ENCODE measurements at regions not wholly inside any gene's neighbourhood (a gene's known extent, or its start where the extent isn't known, plus 50 kb on each side); places are given as distances from the start of the nearest gene placed in this dataset.
"Not testable (repeated sequence)": the region's sequence is repeated elsewhere in the genome, so short reads cannot be mapped to it uniquely, and the experiment has no call there.

DNA sequence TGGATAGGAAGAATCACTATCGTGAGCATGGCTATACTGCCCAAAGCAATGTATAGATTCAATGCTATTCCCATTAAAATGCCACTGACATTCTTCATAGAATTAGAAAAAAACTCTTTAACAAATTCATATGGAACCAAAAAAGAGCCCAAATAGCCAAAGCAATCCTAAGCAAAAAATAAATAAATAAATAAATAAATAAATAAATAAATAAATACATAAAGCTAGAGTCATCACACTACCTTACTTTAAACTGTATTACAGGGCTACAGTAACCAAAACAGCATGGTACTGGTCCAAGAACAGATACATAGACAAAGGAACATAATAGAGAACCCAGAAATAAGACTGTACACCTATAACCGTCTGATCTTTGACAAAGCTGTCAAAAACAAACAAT lies 180.4 kb upstream of the CDKN2B start:
- Histone ChIP-seq H3K36me3 (ENCODE audit: control insufficient read depth, insufficient read depth, low read length) (no peaks in the 10 kb centered on the region), H3K27me3 (replicated peaks; ENCODE audit: control insufficient read depth, insufficient read depth, low read length) (no peaks in the 10 kb centered on the region), H3K4me3 (replicated peaks; ENCODE audit: low read depth, low read length) (no peak overlapping the region)
- DNase-seq (ENCODE audit: extremely low read depth, insufficient read length): no peak
- TF ChIP-seq, protein P1, sequence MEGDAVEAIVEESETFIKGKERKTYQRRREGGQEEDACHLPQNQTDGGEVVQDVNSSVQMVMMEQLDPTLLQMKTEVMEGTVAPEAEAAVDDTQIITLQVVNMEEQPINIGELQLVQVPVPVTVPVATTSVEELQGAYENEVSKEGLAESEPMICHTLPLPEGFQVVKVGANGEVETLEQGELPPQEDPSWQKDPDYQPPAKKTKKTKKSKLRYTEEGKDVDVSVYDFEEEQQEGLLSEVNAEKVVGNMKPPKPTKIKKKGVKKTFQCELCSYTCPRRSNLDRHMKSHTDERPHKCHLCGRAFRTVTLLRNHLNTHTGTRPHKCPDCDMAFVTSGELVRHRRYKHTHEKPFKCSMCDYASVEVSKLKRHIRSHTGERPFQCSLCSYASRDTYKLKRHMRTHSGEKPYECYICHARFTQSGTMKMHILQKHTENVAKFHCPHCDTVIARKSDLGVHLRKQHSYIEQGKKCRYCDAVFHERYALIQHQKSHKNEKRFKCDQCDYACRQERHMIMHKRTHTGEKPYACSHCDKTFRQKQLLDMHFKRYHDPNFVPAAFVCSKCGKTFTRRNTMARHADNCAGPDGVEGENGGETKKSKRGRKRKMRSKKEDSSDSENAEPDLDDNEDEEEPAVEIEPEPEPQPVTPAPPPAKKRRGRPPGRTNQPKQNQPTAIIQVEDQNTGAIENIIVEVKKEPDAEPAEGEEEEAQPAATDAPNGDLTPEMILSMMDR (IDR thresholded peaks at IDR 0.05; ENCODE audit: insufficient read depth, low read length, poor library complexity, severe bottlenecking): no peak

DNA sequence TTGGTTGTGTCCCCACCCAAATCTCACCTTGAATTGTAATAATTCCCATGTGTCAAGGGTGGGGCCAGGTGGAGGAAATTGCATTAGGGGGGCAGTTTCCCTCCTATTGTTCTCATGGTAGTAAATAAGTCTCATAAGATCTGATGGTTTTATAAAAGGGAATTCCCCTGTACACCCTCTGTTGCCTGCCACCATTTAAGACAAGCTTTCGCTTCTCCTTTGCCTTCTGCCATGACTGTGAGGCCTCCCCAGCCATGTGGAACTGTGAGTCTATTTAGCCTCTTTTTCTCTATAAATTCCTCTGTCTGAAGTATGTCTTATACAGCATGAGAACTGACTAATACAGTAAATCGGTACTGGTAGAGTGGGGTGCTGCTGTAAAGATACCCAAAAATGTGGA lies 187.9 kb upstream of the CDKN2B start:
- H3K4me3 ChIP-seq (replicated peaks; ENCODE audit: low read depth, low read length); H3K27me3 ChIP-seq (replicated peaks; ENCODE audit: control insufficient read depth, insufficient read depth, low read length); H3K36me3 ChIP-seq (ENCODE audit: control insufficient read depth, insufficient read depth, low read length): not testable (repeated sequence)
- DNase-seq (ENCODE audit: extremely low read depth, insufficient read length): peak; percentile 26

DNA sequence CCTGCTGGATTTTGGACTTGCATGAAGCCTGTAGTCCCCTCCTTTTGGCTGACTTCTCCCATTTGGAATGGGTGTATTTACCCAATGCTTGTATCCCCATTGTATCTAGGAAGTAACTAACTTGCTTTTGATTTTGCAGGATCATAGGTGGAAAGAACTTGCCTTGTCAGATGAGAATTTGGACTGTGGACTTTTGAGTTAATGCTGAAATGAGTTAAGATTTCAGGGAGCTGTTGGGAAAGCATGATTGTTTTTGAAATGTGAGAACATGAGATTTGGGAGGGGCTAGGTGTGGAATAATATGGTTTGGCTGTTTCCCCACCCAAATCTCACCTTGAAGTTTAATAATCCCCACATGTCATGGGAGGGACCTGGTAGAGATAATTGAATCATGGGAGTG lies 189.6 kb upstream of the CDKN2B start:
- no peak overlapping the region for H3K4me3 ChIP-seq (replicated peaks; ENCODE audit: low read depth, low read length)
- no peaks in the 10 kb centered on the region for H3K36me3 ChIP-seq (ENCODE audit: control insufficient read depth, insufficient read depth, low read length)
- no peak for DNase-seq (ENCODE audit: extremely low read depth, insufficient read length)
- TF ChIP-seq, protein P1 (IDR thresholded peaks at IDR 0.05; ENCODE audit: insufficient read depth, low read length, poor library complexity, severe bottlenecking): no peak
- H3K27me3 ChIP-seq (replicated peaks; ENCODE audit: control insufficient read depth, insufficient read depth, low read length): no peaks in the 10 kb centered on the region

DNA sequence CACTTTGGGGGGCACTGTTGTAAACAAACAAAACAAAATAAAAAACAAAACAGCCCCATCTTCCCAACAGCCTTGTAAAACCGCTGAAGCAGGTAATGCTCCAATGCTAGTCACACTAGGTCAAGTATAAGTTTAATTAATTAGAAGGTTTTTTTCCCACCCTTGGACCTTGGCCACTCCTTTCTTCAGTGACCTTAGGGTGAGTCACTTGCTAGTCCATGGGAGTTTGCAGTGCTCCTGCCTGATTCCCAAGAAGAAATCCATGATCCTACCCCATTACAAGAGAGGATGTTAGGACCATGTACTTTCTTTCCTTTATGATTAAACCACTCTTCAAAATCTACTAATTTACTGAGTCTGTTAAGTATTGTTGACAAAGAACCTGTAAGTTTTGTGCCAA lies 192.2 kb upstream of the CDKN2B start:
- no peak for DNase-seq (ENCODE audit: extremely low read depth, insufficient read length)
- TF ChIP-seq, protein P1 (IDR thresholded peaks at IDR 0.05; ENCODE audit: insufficient read depth, low read length, poor library complexity, severe bottlenecking): no peak
- Histone ChIP-seq H3K36me3 (ENCODE audit: control insufficient read depth, insufficient read depth, low read length) (no peaks in the 10 kb centered on the region), H3K4me3 (replicated peaks; ENCODE audit: low read depth, low read length) (no peak overlapping the region), H3K27me3 (replicated peaks; ENCODE audit: control insufficient read depth, insufficient read depth, low read length) (no peaks in the 10 kb centered on the region)

DNA sequence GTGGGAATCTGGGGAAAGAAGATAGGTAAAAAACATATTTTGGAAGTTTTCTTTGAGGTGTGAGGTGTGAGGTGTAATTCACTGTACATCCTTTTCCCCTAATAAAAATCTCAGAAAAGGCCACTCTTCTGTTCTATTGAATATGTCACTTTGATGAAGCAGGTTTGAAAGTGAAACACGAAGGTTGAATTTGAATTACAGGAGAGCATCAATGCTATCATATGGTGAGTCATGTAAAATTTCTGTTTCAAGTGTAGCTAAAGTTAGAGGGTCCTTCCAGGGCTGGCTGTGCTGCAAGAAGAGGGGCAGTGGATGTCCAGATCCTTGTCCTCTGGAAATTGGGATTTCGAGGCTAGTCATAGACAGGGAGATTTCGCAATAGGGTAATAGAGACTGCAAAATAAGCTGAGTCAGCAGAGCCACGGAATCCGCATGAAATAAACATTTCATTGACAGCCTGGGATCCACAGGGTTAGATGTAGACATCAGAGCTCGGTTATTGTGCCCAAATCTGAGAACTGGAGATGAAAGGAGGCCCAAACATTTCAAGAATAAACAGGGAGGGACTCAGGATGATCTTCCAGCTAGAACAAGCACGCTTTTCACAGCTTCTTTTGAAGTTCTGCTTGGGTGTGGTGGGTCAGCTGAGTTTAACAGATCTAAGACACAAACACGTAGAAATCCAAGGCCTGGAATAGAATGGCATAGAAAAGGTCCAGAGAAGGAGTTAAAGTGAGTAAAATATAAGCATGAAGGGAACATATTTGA lies 194.4 kb upstream of the CDKN2B start:
- TF ChIP-seq, protein P1 (IDR thresholded peaks at IDR 0.05; ENCODE audit: insufficient read depth, low read length, poor library complexity, severe bottlenecking): no peak
- no peak for DNase-seq (ENCODE audit: extremely low read depth, insufficient read length)
- H3K4me3 ChIP-seq (replicated peaks; ENCODE audit: low read depth, low read length): no peak overlapping the region

DNA sequence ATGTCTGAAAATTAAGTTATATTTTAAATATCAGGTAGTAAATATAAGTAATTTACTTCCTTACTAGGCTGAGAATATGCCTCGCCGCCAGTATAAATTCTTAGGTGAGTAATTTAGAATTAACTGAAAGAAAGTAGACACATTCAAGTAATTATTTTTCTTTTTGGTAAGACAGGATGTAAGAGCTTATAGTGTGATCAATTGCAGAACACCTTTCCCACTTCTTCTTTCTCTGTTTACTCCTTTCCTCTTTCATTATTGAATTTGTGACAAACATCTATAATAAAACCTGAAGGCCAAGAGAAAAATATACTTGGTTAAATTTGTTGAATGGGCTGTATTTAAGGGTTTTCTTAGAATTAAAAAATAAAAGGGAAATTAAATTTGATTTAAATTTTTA lies 195.1 kb upstream of the CDKN2B start:
- H3K27me3 ChIP-seq (replicated peaks; ENCODE audit: control insufficient read depth, insufficient read depth, low read length): no peaks in the 10 kb centered on the region
- no peak overlapping the region for H3K4me3 ChIP-seq (replicated peaks; ENCODE audit: low read depth, low read length)
- DNase-seq (ENCODE audit: extremely low read depth, insufficient read length): no peak
- TF ChIP-seq, protein P1 (IDR thresholded peaks at IDR 0.05; ENCODE audit: insufficient read depth, low read length, poor library complexity, severe bottlenecking): no peak
- no peaks in the 10 kb centered on the region for H3K36me3 ChIP-seq (ENCODE audit: control insufficient read depth, insufficient read depth, low read length)

More for the DNA sequence above, 194.4 kb upstream of the CDKN2B start:
- Histone ChIP-seq H3K27me3 (replicated peaks; ENCODE audit: control insufficient read depth, insufficient read depth, low read length) (no peaks in the 10 kb centered on the region), H3K36me3 (ENCODE audit: control insufficient read depth, insufficient read depth, low read length) (no peaks in the 10 kb centered on the region)
